Peyer's patch (tissue), 4 donors: ENCODE measurements at regions not wholly inside any gene's neighbourhood (a gene's known extent, or its start where the extent isn't known, plus 50 kb on each side); places are given as distances from the start of the nearest gene placed in this dataset.

Source experiments
- DNase-seq, 3 donors: peaks; one replicate each; pipeline ENCODE4 v3.0.0-alpha.2; 2017 to 2019
- H3K27ac ChIP-seq, 4 donors: fragments of 200-600 bp; sonication (generic); one replicate each; pipeline ENCODE4 v1.5.1; 2016 to 2019
- H3K27me3 ChIP-seq, 2 donors: fragments of 200-600 bp; sonication (generic); one replicate each; pipeline ENCODE4 v1.5.1; 2019
- H3K36me3 ChIP-seq, 3 donors: fragments of 200-600 bp; sonication (generic); one replicate each; pipeline ENCODE4 v1.5.1; 2016 to 2019
- H3K4me1 ChIP-seq, 4 donors: fragments of 200-600 bp; sonication (generic); one replicate each; pipeline ENCODE4 v1.5.1; 2016 to 2019
- H3K4me3 ChIP-seq, 4 donors: fragments of 200-600 bp; sonication (generic); 1 replicate in 3 of 4; 2 replicates in 1 of 4; pipeline ENCODE4 v1.5.1; 2016 to 2019; ENCODE audit warnings: mild to moderate bottlenecking in 1 of 4
- H3K9me3 ChIP-seq, 4 donors: fragments of 200-600 bp; sonication (generic); one replicate each; pipeline ENCODE4 v1.5.1; 2016 to 2019; ENCODE audit warnings: mild to moderate bottlenecking in 1 of 4
- CTCF ChIP-seq, 6 experiments: fragments of 450-650 bp in 4 of 6; fragments of 200-600 bp in 2 of 6; sonication (generic) in 1 of 6; IDR thresholded peaks; one replicate each; pipeline ENCODE4 v1.5.1; 2017 to 2019; ENCODE audit warnings: antibody characterized with exemption in 6 of 6, mild to moderate bottlenecking in 3 of 6, moderate library complexity in 1 of 6
- POLR2A ChIP-seq, 2 donors: fragments of 450-650 bp; IDR thresholded peaks; one replicate each; pipeline ENCODE4 v1.5.1; 2017; ENCODE audit warnings: antibody characterized with exemption in 2 of 2, mild to moderate bottlenecking in 2 of 2, moderate library complexity in 2 of 2

- H3K9me3 ChIP-seq: no peaks in the 10 kb centered on the region
- no peaks in the 10 kb centered on the region for H3K27me3 ChIP-seq
- no peak overlapping the region for H3K4me3 ChIP-seq
- no peaks in the 10 kb centered on the region for H3K4me1 ChIP-seq
- no peak overlapping the region for H3K27ac ChIP-seq
- H3K36me3 ChIP-seq: no peaks in the 10 kb centered on the region
- no peak for DNase-seq
- TF ChIP-seq CTCF (IDR thresholded peaks at IDR 0.05) (no peak), POLR2A (IDR thresholded peaks at IDR 0.05) (no peak)
Measured at GRCh38 chr5:144788046-144788445, 617.4 kb downstream of the KCTD16 start.

GRCh38 chr5:144779368-144779767 lies 608.7 kb downstream of the KCTD16 start:
- Histone ChIP-seq H3K27ac (no peak overlapping the region), H3K36me3 (no peaks in the 10 kb centered on the region), H3K27me3 (no peaks in the 10 kb centered on the region), H3K4me3 (no peak overlapping the region), H3K9me3 (no peaks in the 10 kb centered on the region), H3K4me1 (no peaks in the 10 kb centered on the region)
- DNase-seq: no peak
- no peak for TF ChIP-seq CTCF (IDR thresholded peaks at IDR 0.05)
- no peak for TF ChIP-seq POLR2A (IDR thresholded peaks at IDR 0.05)

- TF ChIP-seq CTCF (IDR thresholded peaks at IDR 0.05) (no peak), POLR2A (IDR thresholded peaks at IDR 0.05) (no peak)
- Histone ChIP-seq H3K27me3 (no peaks in the 10 kb centered on the region), H3K4me1 (no peaks in the 10 kb centered on the region), H3K9me3 (no peaks in the 10 kb centered on the region), H3K4me3 (no peak overlapping the region), H3K27ac (no peak overlapping the region), H3K36me3 (no peaks in the 10 kb centered on the region)
- DNase-seq: no peak
Measured at GRCh38 chr5:144778561-144778960, 607.9 kb downstream of the KCTD16 start.

- Histone ChIP-seq H3K36me3 (no peaks in the 10 kb centered on the region), H3K4me3 (no peak overlapping the region), H3K9me3 (no peaks in the 10 kb centered on the region), H3K27me3 (no peaks in the 10 kb centered on the region), H3K27ac (no peak overlapping the region), H3K4me1 (no peaks in the 10 kb centered on the region)
- TF ChIP-seq CTCF (IDR thresholded peaks at IDR 0.05) (no peak), POLR2A (IDR thresholded peaks at IDR 0.05) (no peak)
- DNase-seq: no peak
Measured at GRCh38 chr5:144774197-144774596, 603.5 kb downstream of the KCTD16 start.

DNA sequence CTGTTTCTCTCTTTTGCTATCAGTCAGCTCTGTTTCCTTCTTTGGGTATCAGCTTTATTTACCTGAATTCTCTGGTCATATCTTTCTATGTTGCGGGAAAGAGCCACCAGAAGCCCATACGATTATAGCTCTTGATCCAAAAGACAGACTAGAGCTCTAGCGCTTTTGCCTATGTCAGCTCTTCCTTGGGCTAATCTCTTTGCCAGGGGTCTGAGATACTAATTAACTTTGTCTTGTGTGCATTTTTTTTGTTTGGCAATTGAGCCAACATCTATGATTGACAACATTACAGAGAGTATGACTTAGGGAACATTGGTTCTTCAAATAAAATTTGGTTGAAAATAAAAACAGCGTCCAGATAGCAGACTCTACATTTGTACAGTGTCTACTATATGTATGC lies 603.0 kb downstream of the KCTD16 start:
- H3K4me3 ChIP-seq: no peak overlapping the region
- H3K36me3 ChIP-seq: no peaks in the 10 kb centered on the region
- no peaks in the 10 kb centered on the region for H3K4me1 ChIP-seq
- H3K27ac ChIP-seq: no peak overlapping the region
- TF ChIP-seq CTCF (IDR thresholded peaks at IDR 0.05): no peak
- no peak for TF ChIP-seq POLR2A (IDR thresholded peaks at IDR 0.05)
- no peaks in the 10 kb centered on the region for H3K27me3 ChIP-seq
- no peaks in the 10 kb centered on the region for H3K9me3 ChIP-seq
- DNase-seq: no peak

- H3K27me3 ChIP-seq: no peaks in the 10 kb centered on the region
- no peak for DNase-seq
Measured at GRCh38 chr5:144771802-144772201, 601.1 kb downstream of the KCTD16 start.

More at GRCh38 chr5:144771802-144772201, 601.1 kb downstream of the KCTD16 start:
- Histone ChIP-seq H3K4me1 (no peaks in the 10 kb centered on the region), H3K9me3 (no peaks in the 10 kb centered on the region), H3K4me3 (no peak overlapping the region), H3K36me3 (no peaks in the 10 kb centered on the region), H3K27ac (no peak overlapping the region)
- TF ChIP-seq POLR2A (IDR thresholded peaks at IDR 0.05) (no peak), CTCF (IDR thresholded peaks at IDR 0.05) (no peak)
